ENCODE measurements at regions not wholly inside any gene's neighbourhood (a gene's known extent, or its start where the extent isn't known, plus 50 kb on each side); places are given as distances from the start of the nearest gene placed in this dataset.

DNA sequence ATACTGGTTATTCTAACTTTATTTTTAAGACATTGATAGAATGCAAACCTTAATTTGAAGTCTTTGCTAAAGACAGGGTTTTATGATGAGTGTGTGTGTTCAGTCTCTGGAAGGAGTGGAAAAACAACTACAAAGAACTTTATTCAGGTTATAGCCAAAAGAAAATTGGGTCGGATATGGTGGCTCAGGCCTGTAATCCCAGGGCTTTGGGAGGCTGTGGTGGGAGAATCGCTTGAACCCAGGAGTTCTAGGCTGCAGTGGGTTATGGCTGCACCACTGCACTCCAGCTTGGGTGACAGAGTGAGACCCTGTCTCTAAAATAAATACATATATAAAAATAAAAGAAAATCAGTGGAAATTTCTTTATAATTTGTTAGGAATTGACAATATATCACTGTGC is 581.5 kb upstream of the CA10 start:
- no peak for TF ChIP-seq ZNF138 (CRISPR knock-in tag; IDR thresholded peaks at IDR 0.05; ENCODE audit: low read depth)
- TF ChIP-seq KLF12 (CRISPR knock-in tag; IDR thresholded peaks at IDR 0.05; ENCODE audit: borderline replicate concordance): no peak
- no peak for TF ChIP-seq JUN (CRISPR knock-in tag; IDR thresholded peaks at IDR 0.05)

All from HepG2 (cell line).